PC-3 (cell line): ENCODE measurements at regions not wholly inside any gene's neighbourhood (a gene's known extent, or its start where the extent isn't known, plus 50 kb on each side); places are given as distances from the start of the nearest gene placed in this dataset.

Experiments used
- ATAC-seq: fragments of 200-7000 bp; cut with Tn5 transposase; 2 replicates; pipeline ENCODE4 v1.9.1; 2020; ENCODE audit warnings: mild to moderate bottlenecking, moderate library complexity
- BruUV-seq: library from RNA; stranded (reverse); fragments of 400-500 nt; replicated peaks from 2 replicates; lab custom pipeline; 2021; lab: Mats Ljungman, UMichigan
- CTCF ChIA-PET: fragments of 300-600 bp; sonication (Branson Sonifier 250); formaldehyde crosslinking; loops from one replicate; lab custom pipeline; 2022; ENCODE audit warnings: antibody characterized with exemption; lab: Charles Lee
- POLR2A ChIA-PET: fragments of 300-600 bp; sonication (Branson Sonifier 250); formaldehyde crosslinking; loops from one replicate; lab custom pipeline; 2022; ENCODE audit warnings: antibody characterized with exemption; ENCODE audit not compliant: unreplicated experiment; lab: Charles Lee
- DNase-seq: peaks from one replicate; pipeline ENCODE4 v3.0.0-alpha.2; 2015
- H2AFZ ChIP-seq: fragments of 300-600 bp; sonication (generic); 2 replicates; pipeline ENCODE4 v1.6.0; 2016; ENCODE audit warnings: antibody characterized with exemption, low read length
- H3F3A ChIP-seq: fragments of 300-600 bp; sonication (generic); one replicate; pipeline ENCODE4 v1.6.0; 2017; ENCODE audit warnings: antibody characterized with exemption, low read length, control low read depth, mild to moderate bottlenecking; ENCODE audit not compliant: unreplicated experiment
- H3K27ac ChIP-seq: fragments of 300-600 bp; sonication (generic); 2 replicates; pipeline ENCODE4 v1.5.1; 2016; ENCODE audit warnings: mild to moderate bottlenecking, low read length
- H3K27me3 ChIP-seq: fragments of 300-600 bp; sonication (generic); 2 replicates; pipeline ENCODE4 v1.6.1; 2016; ENCODE audit warnings: low read length, mixed read lengths
- H3K36me3 ChIP-seq: fragments of 300-600 bp; sonication (generic); 2 replicates; pipeline ENCODE4 v1.6.1; 2016; ENCODE audit warnings: low read depth, mixed run types, low read length, mixed read lengths
- H3K4me1 ChIP-seq: fragments of 300-600 bp; sonication (generic); 2 replicates; pipeline ENCODE4 v1.5.1; 2016; ENCODE audit warnings: low read length; ENCODE audit not compliant: insufficient read depth
- H3K4me2 ChIP-seq: fragments of 300-600 bp; sonication (generic); 2 replicates; pipeline ENCODE4 v1.6.0; 2016; ENCODE audit warnings: low read length
- H3K4me3 ChIP-seq: fragments of 300-600 bp; sonication (generic); 2 replicates; pipeline ENCODE4 v1.5.1; 2016; ENCODE audit warnings: mild to moderate bottlenecking, low read length, mixed read lengths
- H3K79me2 ChIP-seq: fragments of 300-600 bp; sonication (generic); 2 replicates; pipeline ENCODE4 v1.6.1; 2017; ENCODE audit warnings: low read length, mixed read lengths
- H3K9ac ChIP-seq: fragments of 300-600 bp; sonication (generic); 2 replicates; pipeline ENCODE4 v1.6.0; 2016; ENCODE audit warnings: mild to moderate bottlenecking, low read length
- H3K9me2 ChIP-seq: fragments of 300-600 bp; sonication (generic); replicated peaks from 2 replicates; pipeline ENCODE4 v1.6.1; 2016; ENCODE audit warnings: mixed run types, low read length, mixed read lengths
- H3K9me3 ChIP-seq: fragments of 300-600 bp; sonication (generic); 2 replicates; pipeline ENCODE4 v1.6.1; 2016; ENCODE audit warnings: low read length, mixed read lengths
- H4K20me1 ChIP-seq: fragments of 300-600 bp; sonication (generic); 2 replicates; pipeline ENCODE4 v1.6.1; 2016; ENCODE audit warnings: low read length, mixed read lengths
- EZH2 ChIP-seq: fragments of 300-600 bp; sonication (generic); IDR thresholded peaks from one replicate; pipeline ENCODE4 v1.6.1; 2017; ENCODE audit warnings: antibody characterized with exemption, mild to moderate bottlenecking, low read length; ENCODE audit not compliant: unreplicated experiment
- EZH2phosphoT487 ChIP-seq: fragments of 300-600 bp; sonication (generic); IDR thresholded peaks from 2 replicates; pipeline ENCODE4 v1.6.1; 2018; ENCODE audit warnings: mild to moderate bottlenecking, antibody characterized with exemption, low read length, borderline replicate concordance
- intact Hi-C: fragments of 100-400 bp; cut with micrococcal nuclease; formaldehyde crosslinking; loops from 2 replicates; pipeline ENCODE4 v1.9.0; 2023
- TF ChIP-seq, protein P1 (sequence below): fragments of 300-600 bp; sonication (generic); conservative IDR thresholded peaks from 2 replicates; pipeline ENCODE4 v1.5.1; 2017; ENCODE audit warnings: antibody characterized with exemption, low read depth, mild to moderate bottlenecking, low read length

DNA sequence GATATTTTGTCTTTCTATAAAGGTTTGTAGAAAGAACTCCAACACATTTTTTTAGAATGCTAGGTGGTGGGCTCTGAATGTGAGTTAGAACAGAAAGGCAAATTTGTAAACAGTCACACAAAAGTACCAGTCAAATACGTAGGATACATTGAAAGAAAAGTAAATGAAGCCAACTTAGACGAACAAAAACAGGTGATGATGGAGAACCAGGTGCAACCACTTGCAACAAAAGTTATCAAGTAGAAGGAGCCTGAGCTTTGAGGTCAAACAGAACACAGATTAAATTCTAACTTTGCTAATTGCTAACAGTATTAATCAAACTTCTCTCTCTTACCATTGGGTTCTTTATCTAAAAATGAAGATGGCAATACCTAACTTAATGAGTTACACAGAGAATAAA lies 62.7 kb upstream of the DAPP1 start:
- Histone ChIP-seq H3K27me3 (no peaks in the 10 kb centered on the region), H3K4me1 (peaks cover 15% of the 10 kb centered on the region), H3K27ac (no peak overlapping the region), H3K4me3 (no peak overlapping the region), H3F3A (no peaks in the 10 kb centered on the region), H3K9me3 (no peaks in the 10 kb centered on the region), H3K9me2 (no peaks in the 10 kb centered on the region), H3K4me2 (no peak overlapping the region), H2AFZ (no peak overlapping the region), H4K20me1 (no peaks in the 10 kb centered on the region), H3K36me3 (no peaks in the 10 kb centered on the region), H3K79me2 (no peaks in the 10 kb centered on the region), H3K9ac (no peak overlapping the region)
- ChIA-PET POLR2A (no interaction called here), CTCF (no interaction called here)
- no TSS peak for BruUV-seq
- no peak for ATAC-seq
- no peak for TF ChIP-seq EZH2phosphoT487
- TF ChIP-seq, protein P1, sequence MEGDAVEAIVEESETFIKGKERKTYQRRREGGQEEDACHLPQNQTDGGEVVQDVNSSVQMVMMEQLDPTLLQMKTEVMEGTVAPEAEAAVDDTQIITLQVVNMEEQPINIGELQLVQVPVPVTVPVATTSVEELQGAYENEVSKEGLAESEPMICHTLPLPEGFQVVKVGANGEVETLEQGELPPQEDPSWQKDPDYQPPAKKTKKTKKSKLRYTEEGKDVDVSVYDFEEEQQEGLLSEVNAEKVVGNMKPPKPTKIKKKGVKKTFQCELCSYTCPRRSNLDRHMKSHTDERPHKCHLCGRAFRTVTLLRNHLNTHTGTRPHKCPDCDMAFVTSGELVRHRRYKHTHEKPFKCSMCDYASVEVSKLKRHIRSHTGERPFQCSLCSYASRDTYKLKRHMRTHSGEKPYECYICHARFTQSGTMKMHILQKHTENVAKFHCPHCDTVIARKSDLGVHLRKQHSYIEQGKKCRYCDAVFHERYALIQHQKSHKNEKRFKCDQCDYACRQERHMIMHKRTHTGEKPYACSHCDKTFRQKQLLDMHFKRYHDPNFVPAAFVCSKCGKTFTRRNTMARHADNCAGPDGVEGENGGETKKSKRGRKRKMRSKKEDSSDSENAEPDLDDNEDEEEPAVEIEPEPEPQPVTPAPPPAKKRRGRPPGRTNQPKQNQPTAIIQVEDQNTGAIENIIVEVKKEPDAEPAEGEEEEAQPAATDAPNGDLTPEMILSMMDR, result no peak
- no peak for DNase-seq
- intact Hi-C loops, result no loop called here

DNA sequence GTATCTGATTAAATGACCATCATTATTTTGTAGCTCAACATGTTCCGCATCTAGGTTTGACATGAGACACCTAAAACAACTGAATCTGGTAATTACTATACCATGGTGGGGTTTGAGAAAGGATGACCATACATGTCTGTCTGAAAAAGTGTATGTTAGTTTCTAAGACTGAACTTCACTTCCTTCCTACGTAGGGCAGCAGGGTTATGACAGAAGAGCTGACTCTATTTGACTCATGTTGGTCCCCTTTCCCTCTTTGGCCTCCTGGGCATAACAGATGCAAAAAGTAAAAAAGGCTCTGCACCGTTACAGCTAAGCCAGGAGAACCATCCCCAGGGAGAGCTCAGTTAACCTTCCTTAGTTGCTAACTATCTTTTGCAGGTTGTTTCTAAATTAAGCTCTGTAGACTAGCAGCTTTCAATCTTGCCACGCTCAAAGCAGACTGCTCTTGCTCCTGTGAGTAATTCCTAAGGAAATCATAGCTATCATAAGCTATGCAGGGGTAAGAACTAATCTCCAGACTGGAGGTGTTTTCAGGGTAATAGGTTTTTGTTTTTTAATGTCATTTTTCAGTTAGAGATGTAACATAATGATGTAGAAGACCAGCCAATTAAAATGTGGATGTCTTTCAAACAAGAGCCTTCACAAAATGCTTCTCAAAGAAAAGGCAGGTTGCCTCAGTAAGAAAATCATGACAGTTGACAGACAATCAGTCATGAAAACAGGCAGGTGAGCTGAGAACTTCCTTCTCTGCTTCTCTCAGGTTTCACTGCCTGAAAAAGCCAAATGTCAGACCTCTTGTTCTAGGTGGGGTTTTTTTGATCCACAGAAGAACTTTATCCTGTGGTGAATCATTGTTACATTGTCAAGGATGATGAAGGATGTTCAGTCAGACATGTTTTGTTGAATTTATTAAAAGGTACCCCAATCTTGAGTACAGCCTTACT lies 66.9 kb upstream of the DAPP1 start:
- Histone ChIP-seq H3K27me3 (no peaks in the 10 kb centered on the region), H3K9me2 (no peaks in the 10 kb centered on the region), H3K27ac (no peak overlapping the region), H3K36me3 (no peaks in the 10 kb centered on the region), H4K20me1 (no peaks in the 10 kb centered on the region), H3K4me2 (no peak overlapping the region), H3F3A (no peaks in the 10 kb centered on the region), H3K9me3 (no peaks in the 10 kb centered on the region), H3K4me3 (no peak overlapping the region), H2AFZ (no peak overlapping the region), H3K79me2 (no peaks in the 10 kb centered on the region), H3K4me1 (peaks cover under 1% of the 10 kb centered on the region), H3K9ac (no peak overlapping the region)
- BruUV-seq, result no TSS peak
- POLR2A ChIA-PET, result no interaction called here
- TF ChIP-seq EZH2 (no peak), EZH2phosphoT487 (no peak)
- TF ChIP-seq, protein P1, result no peak
- intact Hi-C loops, result no loop called here
- no peak for ATAC-seq
- CTCF ChIA-PET, result no interaction called here
- no peak for DNase-seq

DNA sequence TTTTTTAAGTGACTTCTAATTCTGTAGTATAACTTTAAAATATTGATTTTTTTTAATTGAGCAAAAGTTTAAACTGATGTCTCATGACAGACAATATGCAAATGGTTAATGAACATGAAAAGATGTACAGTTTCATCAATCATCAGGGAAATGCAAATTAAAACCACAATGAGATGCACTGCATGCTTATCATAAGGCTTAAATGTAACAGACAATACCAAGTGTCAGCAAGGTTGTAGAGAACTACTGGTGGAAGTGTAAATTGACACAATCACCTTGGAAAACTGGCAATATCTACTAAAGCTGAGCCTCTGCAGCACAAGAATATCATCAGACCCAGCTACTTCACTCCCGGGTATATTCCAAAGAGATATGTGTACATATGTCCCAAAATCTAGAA lies 70.2 kb upstream of the DAPP1 start:
- BruUV-seq, result no TSS peak
- Histone ChIP-seq H3K79me2 (no peaks in the 10 kb centered on the region), H3K9me3 (no peaks in the 10 kb centered on the region), H3K27me3 (no peaks in the 10 kb centered on the region), H3K36me3 (no peaks in the 10 kb centered on the region), H2AFZ (no peak overlapping the region), H4K20me1 (no peaks in the 10 kb centered on the region), H3K9ac (no peak overlapping the region), H3K9me2 (no peaks in the 10 kb centered on the region), H3K4me1 (no peaks in the 10 kb centered on the region), H3K4me2 (no peak overlapping the region), H3F3A (no peaks in the 10 kb centered on the region), H3K27ac (no peak overlapping the region), H3K4me3 (no peak overlapping the region)
- ChIA-PET POLR2A (no interaction called here), CTCF (no interaction called here)
- DNase-seq (no peak), ATAC-seq (no peak)
- no peak for TF ChIP-seq EZH2phosphoT487
- TF ChIP-seq, protein P1, result no peak
- TF ChIP-seq EZH2, result no peak
- intact Hi-C loops, result no loop called here
